Transverse colon (tissue), 3 donors: ENCODE measurements at regions not wholly inside any gene's neighbourhood (a gene's known extent, or its start where the extent isn't known, plus 50 kb on each side); places are given as distances from the start of the nearest gene placed in this dataset.

Experiments
- POLR2A ChIP-seq: fragments of 450-650 bp; IDR thresholded peaks from one replicate; pipeline ENCODE4 v1.6.1; 2016; ENCODE audit warnings: antibody characterized with exemption, mild to moderate bottlenecking, moderate library complexity
- TF ChIP-seq, protein P1 (sequence below), 5 experiments: fragments of 200-600 bp in 3 of 5; fragments of 450-650 bp in 2 of 5; sonication (generic) in 3 of 5; IDR thresholded peaks; 1 replicate in 2 of 5; 2 replicates in 3 of 5; pipeline ENCODE4 v1.5.1; 2016 to 2017; ENCODE audit warnings: antibody characterized with exemption in 5 of 5, inconsistent platforms in 3 of 5, mild to moderate bottlenecking in 2 of 5, moderate library complexity in 1 of 5

DNA sequence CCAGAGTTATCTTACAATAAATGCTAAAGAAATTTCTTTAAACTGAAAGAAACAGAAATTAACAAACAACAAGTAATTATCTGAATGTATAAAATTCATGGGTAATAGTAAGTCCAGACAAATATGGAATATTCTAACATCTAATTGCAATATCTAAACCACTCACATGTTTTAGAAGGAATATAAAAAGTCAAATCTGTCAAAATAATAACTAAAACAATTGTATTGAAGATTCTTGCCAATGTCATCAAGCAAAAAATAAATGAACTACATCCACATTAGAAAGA lies 942.9 kb upstream of the PCDH20 start:
- TF ChIP-seq POLR2A = no peak
- TF ChIP-seq, protein P1, sequence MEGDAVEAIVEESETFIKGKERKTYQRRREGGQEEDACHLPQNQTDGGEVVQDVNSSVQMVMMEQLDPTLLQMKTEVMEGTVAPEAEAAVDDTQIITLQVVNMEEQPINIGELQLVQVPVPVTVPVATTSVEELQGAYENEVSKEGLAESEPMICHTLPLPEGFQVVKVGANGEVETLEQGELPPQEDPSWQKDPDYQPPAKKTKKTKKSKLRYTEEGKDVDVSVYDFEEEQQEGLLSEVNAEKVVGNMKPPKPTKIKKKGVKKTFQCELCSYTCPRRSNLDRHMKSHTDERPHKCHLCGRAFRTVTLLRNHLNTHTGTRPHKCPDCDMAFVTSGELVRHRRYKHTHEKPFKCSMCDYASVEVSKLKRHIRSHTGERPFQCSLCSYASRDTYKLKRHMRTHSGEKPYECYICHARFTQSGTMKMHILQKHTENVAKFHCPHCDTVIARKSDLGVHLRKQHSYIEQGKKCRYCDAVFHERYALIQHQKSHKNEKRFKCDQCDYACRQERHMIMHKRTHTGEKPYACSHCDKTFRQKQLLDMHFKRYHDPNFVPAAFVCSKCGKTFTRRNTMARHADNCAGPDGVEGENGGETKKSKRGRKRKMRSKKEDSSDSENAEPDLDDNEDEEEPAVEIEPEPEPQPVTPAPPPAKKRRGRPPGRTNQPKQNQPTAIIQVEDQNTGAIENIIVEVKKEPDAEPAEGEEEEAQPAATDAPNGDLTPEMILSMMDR (IDR thresholded peaks at IDR 0.05) = no peak
